ENCODE measurements at regions not wholly inside any gene's neighbourhood (a gene's known extent, or its start where the extent isn't known, plus 50 kb on each side); places are given as distances from the start of the nearest gene placed in this dataset.

GRCh38 chr17:54439816-54440215 is 460.8 kb upstream of the TOM1L1 start (continued):
- TF ChIP-seq CEBPB (IDR thresholded peaks at IDR 0.05; ENCODE audit: low read depth, low read length): no peak
